ENCODE measurements at regions not wholly inside any gene's neighbourhood (a gene's known extent, or its start where the extent isn't known, plus 50 kb on each side); places are given as distances from the start of the nearest gene placed in this dataset.
A peak's percentile ranks its signal among the peaks of the same experiment; 100 is the strongest.
"Not testable (repeated sequence)": the region's sequence is repeated elsewhere in the genome, so short reads cannot be mapped to it uniquely, and the experiment has no call there.

DNA sequence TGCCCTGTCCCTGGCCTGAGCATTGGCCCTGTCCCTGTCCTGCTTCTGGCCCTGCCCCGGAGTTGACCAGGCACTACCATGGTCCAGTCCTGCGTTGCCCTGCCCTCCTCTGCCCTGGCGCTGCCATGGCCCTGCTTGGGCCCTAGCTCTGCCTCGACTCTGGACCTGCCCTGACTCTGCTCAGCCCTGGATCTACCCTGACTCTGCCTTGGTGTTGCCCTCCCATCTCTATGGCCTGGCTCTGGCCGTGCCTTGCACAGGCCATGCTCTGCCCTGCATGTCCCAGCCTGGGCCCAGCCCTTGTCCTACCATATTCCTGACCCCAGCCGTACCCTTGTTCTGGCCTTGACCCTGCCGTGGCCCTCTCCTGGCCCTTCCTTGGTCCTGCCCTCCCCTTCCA is 235.7 kb downstream of the GOLGA6L6 start:
- DNase-seq = not testable (repeated sequence)

DNA sequence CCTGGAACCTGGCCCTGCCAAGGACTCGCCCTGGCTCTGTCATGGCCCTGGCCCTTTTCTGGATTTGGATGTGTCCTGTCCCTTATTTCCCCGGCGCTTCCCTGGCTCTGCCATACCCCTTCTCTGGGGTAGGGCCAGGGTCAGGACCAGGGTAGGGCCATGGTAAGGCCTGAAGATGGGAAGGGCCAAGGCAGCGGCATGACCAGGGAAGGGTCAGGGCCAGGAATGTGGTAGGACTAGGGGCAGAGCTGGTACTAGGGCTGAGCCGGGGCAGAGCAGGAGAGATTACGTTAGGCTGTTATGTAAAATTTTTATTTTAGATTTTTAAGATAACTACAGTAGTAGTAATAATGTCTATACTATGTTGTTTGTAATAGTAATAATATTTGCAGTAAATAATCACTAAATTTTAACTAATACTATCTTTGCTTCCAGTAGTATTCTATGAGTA is 236.6 kb downstream of the GOLGA6L6 start:
- not testable (repeated sequence) for DNase-seq

DNA sequence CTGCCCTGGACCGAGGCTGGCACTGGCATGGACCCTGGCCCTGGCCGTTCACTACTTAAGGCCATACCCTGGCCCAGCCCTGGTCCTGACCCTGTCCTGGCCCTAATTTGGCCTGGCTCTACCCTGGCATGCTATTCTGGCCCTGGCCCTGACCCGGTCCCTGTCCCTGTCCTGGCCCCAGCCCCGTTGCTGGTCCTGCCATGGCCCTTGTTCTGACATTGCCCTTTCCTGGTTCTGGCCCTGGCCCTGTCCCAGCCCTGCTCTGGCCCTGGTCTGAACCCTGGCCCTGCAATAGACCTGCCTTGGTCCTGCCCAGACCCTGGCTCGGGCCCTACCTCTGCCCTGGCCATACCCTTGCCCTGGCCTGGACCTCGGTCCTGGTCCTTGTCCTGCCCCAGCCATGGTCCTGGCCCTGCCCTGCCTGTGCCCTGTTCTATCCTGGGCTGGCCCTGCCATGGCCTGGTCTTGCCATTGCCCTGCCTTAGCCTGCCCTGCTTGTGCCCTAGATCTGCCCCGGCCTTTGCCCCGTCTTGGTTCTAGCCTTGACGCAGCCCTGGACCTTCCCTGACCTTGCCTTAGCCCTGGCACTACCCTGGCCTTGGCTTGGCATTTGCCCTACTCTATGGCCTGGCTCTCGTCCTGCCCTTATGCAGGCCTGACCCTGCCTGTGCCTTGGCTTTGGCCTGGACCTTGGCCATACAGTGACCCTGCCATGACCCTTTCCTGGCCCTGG is 237.2 kb downstream of the GOLGA6L6 start:
- DNase-seq = not testable (repeated sequence)

DNA sequence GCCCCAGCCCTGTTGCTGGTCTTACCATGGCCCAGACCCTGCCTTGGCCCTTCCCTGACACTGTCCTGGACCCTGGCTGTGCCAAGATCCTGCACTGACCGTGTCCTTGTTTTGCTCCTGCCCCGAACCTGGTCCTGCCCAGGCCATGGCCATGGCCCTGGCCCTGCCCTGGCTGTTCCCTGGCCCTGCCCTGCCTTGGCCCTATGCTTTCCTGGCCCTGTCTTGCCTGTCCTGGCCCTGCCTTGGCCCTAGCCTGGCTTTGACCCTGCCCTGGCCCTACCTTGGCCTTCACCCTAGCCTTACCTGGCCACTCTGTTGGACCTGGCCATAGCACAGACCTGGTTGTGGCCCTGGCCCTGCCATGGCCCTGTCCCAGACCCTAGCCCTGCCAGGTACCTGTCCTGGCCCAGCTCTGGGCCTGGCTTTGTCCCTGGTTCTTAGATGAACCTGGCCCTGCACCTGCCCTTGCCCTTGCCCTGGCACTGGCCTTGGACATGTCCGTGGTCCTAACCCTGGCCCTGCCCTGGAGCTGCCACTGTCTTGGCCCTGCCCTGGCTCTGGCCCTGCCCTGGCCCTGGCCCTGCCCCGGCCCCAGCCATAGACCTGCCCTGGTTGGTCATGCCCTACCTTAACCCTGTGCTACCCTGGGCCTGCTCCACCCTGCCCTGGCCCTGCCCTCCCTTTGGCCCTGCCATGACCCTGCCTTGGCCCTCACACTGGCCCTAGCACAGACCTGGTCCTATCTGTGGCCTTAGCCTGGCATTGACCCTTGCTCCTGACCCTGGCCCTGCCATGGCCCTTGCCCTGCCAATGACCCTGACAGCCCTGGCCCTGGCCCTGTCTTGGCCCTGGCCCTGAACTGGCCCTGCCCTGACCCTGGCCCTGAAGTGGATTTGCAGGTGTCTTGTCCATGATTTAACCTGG is 238.1 kb downstream of the GOLGA6L6 start:
- DNase-seq = not testable (repeated sequence)

DNA sequence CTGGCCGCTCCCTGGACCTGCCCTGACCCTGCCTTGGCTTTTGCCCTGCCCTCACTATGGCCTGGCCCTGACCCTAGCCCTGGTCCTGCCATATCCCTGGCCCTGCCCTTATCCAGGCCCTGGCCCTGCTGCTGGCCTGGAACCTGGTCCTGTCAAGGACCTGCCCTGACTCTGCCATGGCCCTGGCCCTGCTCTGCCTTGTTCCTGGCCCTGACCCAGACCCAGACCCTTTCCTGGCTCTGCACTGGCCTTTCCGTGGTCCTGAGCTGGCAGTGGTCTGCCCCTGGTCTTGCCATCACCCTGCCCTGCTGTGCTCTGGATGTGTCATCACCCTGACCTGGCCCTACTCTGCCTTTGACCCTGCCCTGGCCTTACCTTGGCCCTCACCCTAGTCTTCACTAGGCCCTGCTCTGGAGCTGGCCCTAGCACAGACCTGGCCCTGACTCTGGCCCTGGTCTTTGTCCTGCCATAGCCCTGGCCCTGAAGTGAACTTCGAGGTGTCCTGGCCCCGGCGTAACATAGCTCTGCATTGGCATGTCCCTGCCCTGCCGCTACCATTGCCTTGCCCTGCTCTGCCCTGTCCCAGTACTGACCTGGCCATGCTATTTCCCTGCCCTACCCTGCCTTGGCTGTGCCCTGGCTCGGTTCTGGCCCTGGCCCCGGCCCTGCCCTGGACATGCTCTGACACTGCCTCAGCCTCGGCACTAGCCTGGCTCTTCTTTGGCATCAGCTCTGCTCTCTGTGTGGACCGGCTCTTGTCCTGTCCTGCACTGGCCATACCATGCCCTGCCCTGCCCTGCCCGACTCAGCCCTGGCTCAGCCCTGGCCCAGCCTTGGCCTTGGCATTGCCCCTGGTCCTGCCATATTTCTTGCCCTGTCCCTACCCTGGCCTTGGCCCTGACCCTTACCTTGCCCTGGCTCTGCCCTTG is 239.2 kb downstream of the GOLGA6L6 start:
- not testable (repeated sequence) for DNase-seq

DNA sequence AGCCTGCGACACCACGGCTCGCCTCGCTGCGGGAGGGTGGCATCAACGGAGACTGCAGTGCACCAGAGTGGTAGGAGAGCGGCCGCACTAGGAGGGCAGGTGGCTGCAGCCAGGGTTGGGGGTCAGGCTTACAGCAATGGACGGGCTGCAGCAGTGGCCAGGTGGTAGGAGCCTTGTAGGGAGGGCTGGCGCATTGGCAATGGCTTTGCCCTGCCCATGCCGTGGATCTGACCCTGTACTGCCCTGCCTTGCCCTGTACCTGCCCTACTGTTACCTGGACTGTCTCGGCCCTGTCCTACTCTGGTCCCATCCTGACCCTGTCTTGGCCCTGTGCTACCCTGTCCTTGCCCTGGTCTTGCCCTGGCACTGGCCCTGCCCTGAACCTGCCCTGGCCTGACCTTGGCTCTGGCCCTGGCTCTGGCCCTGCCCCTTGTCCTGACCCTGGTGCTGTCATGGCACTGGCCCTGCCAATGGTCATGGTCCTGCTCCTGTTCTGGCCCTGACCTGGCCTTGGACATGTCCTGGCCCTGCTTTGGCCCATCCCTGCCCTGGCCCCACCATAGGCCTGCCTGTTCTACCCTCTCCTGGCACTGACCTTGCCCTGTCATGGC is 240.0 kb downstream of the GOLGA6L6 start:
- DNase-seq = not testable (repeated sequence)

DNA sequence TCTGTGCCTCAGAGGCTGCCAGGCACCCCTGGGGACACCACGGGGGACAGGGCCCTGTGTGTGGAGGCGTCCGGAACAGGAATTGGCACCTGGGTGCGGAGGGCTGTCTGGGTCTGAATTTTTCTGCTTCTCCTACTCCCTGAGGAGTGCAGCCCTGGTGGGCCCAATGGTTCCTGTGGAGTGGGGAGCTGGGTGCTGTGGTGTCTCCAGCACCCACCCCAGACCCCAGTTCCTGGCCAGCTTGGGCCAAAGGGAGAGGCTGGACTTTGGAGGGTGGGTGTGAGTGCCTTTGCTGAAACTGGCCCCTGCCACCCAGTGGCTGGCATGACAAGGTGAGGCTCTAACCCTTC is 240.6 kb downstream of the GOLGA6L6 start:
- DNase-seq = not testable (repeated sequence)

DNA sequence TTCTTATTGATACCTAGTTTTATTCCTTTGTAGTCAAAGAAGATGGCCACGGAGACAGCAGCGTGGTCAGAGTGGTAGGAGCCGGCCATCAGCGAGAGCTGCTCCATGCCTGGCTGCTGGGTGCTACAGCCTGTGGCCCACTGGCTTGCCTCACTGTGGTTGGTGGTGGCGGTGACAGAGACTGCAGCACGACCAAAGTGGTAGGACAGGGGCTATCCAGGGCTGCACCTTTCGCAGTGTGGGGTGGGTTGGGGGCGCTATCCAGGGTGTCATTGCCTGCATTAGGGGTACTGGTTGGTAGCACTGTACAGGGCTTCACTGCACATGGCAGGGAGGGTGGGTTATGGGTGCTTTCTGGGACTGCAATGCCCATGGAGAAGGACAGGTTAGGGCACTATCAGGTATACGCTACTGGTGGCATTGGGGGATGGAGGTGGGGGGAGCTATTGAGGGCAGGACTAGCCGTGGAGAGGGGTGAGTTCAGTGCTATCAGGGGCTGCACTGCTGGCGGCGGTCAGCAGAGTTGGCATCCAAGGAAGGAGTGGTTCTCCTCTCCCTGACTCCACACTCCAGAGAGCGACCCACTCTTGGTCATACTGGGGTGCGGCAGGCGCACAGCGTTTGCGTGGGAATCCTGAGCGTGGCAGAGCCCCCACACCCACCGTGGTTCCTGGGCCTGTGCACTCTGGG is 241.1 kb downstream of the GOLGA6L6 start:
- not testable (repeated sequence) for DNase-seq

DNA sequence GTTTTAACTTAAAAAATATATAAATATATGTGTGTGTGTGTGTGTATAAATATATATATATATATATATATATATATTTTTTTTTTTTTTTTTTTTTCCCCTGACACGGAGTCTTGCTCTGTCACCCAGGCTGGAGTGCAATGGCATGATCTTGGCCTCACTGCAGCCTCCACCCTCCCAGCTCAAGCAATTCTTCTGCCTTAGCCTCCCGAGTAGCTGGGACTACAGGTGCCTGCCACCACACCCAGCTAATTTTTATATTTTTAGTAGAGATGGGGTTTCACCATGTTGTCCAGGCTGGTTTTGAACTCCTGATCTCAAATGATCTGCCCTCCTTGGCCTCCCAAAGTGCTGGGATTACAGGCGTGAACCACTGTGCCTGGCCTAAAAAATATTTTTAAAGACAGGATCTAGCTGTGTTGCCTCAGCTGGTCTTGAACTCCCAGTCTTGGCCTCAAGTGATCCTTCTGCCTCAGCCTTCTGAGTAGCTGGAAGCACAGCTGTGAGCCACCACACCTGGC is 243.9 kb downstream of the GOLGA6L6 start:
- DNase-seq = not testable (repeated sequence)

DNA sequence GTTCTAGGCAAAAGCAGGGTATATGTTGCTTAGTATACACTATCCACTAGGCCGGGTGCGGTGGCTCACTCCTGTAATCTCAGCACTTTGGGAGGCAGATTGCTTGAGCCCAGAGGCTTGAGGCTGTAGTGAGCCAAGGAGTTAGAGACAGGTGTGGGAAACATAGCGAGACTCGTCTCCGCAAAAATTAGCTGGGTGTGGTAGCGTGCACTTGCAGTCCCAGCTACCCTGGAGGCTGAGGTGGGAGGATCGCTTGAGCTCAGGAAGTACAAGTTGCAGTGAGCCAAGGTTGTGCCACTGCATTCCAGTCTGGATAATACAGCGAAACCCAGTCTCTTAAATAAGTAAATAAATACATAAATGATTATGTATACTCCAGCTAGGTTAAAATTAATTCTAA is 245.3 kb downstream of the GOLGA6L6 start:
- DNase-seq = not testable (repeated sequence)

DNA sequence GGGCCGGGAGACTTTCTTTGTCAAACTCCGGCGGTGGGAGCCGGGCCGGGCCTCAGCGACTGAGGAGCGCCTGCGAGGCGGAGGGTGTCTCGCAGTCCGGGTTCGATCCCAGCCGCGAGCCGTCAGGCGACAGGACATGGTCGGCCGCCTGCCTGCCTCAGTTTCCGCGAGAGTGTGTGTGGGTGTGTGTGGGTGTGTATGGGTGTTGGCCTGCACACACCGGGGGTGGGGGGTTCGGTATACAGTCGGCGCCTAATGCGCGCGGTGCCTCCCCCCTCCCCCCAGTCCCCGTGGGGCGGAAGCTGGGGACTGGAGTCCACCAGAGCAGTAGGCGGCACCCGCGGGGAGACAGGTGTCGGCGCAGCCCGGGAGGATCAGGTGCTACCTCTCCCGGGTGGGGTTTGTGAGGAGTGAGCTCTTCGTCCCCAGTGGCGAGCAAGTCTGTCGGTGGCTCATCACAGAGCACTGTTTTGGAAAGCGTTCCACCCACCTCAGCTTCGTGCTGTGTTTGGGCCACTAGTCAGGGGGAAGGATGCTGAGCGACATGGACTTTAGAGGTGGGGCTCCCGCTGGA is 246.3 kb downstream of the GOLGA6L6 start:
- no peak for DNase-seq

DNA sequence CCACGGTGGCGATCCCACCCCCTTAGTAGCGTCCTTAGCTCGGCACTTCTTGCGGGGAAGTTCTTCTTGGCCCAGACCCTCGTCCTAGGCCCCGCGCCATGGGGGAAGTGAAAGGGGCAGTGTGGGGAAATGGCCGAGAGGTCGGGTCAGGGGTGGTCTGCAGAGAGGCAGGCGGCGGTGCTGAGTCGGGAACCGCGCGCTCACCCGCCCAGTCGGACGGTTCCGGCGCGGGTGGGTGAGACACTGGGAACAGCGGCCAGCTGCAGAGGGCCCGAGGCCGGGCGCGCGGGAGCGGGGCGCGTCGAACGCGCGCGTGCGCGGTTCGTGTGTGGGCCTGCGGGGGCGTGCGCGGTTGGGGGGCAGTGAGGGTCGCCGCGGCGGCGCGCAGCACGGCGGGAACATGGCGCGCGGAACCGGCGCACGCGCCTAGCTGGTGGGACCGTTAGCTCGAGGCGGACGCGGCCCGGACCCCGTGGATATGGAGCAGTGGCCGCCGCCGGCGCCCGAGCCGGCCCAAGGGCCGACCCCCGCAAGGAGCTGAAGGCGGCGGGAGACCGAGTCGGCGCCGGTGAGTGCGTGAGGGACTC is 246.9 kb downstream of the GOLGA6L6 start:
- no peak for DNase-seq

DNA sequence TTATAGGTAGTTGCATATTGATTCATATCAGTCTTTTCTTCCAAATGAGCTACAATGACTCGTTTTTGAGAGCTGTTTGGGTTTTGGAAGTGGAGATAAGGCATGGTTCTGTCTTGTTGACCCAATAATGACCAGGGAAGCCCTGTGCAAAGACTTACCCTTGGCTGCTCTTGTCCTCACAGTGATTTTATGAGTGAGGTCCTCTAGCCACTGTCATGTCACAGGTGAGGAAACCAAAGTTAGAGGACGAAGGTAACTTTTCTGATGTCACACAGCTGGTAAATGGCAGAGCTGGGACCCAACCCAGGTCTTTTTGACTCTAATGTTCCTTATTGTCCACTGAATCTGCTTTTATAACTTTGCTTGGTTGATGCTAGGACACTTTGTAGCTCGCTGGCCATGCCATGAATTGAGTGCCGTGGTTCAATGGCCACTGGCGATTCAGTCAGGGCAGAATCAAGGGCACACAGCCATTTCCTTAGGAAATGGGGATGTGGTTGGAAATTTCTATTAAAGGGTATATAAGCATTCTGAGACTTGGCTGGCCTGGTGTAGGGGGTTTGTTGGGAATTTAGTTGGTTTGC is 249.1 kb downstream of the GOLGA6L6 start:
- DNase-seq = not testable (repeated sequence)

DNA sequence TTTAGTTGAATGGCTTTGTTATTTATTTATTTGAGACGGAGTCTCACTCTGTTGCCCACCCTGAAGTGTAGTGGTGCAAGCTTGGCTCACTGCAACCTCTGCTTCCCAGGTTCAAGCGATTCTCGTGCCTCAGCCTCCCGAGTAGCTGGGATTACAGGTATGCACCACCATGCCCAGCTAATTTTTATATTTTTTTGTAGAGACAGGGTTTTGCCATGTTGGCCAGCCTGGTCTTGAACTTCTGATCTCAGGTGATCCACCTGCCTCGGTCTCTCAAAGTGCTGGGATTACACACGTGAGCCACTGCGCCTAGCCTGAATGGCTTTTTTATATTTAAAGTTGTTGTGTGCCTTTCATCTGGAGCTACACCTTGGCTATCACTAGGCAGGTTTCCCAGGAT is 250.0 kb downstream of the GOLGA6L6 start:
- peak in 1 of 2 donors; percentile 0 for DNase-seq

DNA sequence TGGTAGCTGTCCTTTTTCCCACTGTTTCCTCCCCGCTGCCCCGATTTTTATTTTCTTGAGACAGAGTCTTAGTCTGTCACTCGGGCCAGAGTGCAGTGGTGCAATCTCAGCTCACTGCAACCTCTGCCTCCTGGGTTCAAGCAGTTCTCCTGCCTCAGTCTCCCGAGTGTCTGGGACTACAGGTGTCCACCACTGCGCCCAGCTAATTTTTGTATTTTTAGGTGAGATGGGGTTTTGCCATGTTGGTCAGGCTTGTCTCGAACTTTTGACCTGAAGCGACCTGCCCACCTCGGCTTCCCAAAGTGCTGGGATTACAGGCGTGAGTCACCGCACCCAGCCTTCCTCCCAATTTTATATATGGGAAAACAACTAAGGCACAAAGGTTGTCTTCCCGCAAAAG is 251.0 kb downstream of the GOLGA6L6 start:
- not testable (repeated sequence) for DNase-seq

DNA sequence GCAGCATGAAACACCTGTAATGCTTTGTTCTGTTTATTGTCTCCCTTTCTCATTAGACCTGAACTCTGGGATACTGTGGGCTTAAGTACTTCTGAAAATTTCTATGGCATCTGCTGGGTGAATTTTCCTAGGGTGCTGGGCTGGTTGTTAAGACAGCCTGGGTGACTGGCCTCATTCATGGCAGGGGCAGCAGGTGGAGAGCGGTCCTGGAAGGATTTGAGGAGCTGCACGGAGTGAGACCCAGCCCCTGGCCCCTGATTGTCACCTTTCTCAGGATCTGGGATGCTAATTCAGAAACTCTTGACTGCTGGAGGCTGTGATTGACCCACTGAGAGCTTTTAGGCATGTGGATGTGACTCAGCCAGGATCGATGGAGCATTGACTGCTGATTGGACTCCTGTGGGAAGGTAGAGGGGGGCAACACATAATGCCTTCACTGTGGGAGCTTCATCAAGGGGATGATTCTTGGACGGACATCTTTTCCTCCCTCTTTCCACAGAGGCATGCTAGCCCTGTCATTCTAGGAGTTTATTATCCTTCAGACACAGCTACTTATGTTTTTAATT is 252.0 kb downstream of the GOLGA6L6 start:
- not testable (repeated sequence) for DNase-seq

DNA sequence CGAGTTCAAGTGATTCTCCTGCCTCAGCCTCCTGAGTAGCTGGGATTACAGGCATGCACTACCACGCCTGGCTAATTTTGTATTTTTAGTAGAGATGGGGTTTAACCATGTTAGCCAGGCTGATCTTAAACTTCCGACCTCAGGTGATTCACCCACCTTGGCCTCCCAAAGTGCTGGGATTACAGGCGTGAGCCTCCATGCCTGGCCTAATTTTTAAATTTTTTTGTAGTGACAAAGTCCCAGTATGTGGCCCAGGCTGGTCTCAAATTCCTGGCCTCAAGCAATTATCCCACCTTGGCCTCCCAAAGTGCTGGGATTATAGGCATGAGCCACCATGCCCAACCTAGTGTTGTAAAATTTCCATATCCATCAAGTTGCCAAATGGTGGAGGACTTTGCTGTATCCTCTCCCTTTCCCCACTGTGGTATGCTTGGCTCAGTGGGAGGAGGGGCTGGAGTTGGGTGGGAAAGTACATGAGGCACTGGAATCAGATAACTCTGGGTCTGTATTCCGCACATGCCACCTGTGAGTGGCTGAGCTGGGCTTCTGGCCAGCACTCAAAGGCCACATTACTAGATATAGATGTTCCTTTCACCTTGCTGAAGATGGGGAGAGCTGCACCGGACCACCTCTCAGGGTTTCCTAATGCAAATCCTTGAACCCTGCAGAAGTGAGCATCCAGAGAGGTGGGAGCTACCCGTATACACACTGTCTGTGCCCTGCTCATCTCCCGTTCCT is 252.6 kb downstream of the GOLGA6L6 start:
- DNase-seq = not testable (repeated sequence)

DNA sequence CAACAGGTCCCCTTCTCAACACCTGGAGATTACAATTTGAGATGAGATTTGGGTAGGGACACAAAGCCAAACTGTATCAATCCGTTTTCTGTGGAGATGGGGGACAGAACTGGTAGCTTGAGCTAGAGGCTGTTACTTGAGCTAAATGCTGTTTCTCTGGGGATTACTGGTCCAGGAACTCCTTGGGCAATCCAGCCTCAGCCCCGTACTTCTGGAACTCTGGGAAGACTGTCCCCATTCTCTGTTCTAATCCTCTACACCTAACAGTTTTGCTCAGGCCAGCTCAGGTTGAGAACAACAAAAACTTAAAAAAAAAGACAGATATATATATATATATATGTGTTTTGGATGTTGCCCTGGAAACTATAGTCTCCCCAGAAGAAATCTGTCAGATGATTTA is 255.0 kb downstream of the GOLGA6L6 start:
- not testable (repeated sequence) for DNase-seq

DNA sequence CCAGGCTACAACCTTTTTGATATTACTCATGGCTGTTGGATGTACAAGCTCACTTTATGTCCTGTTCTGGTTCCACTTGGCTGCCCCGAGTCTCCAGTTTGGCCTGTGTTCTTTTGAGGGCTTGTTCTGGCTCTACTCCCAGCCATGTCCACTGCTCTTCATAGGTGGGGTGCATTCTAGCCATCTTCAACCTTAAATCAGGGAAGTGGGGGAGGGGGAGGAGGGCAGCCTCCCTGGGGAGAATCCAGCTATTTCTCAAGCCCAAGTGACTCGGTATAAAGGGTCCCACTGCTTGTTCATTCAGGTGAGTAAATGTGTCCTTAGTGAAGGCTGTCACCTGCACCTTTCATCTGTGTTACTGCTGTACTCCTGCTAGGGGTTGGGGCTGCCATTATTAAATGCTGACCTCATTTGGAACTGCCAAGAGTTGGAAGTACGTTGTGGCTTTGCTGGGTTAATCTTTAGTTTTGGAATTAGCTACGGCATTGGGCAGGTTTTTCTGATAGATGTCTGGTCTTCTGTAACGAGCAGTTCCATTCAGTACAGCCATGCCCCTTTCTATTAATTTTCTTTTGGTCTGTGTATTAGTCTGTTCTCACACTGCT is 255.8 kb downstream of the GOLGA6L6 start:
- DNase-seq = not testable (repeated sequence)
